Esophagus squamous epithelium (tissue), 5 donors: ENCODE measurements at regions not wholly inside any gene's neighbourhood (a gene's known extent, or its start where the extent isn't known, plus 50 kb on each side); places are given as distances from the start of the nearest gene placed in this dataset.
"Not testable (repeated sequence)": the region's sequence is repeated elsewhere in the genome, so short reads cannot be mapped to it uniquely, and the experiment has no call there.

ENCODE experiments used
- DNase-seq: peaks from one replicate; lab custom pipeline; 2025; lab: John Stamatoyannopoulos, UW
- H3K27ac ChIP-seq, 4 donors: fragments of 200-600 bp; sonication (generic); one replicate each; pipeline ENCODE4 v1.5.1; 2016 to 2019; ENCODE audit warnings: mild to moderate bottlenecking in 1 of 4
- H3K27me3 ChIP-seq, 4 donors: fragments of 200-600 bp; sonication (generic); 1 replicate in 3 of 4; 2 replicates in 1 of 4; pipeline versions ENCODE4 v1.5.1 to v1.6.0; 2017 to 2021; ENCODE audit warnings: antibody characterized with exemption in 1 of 4
- H3K36me3 ChIP-seq, 3 donors: fragments of 200-600 bp; sonication (generic); one replicate each; pipeline ENCODE4 v1.5.1; 2016 to 2019
- H3K4me1 ChIP-seq, 3 donors: fragments of 200-600 bp; sonication (generic); one replicate each; pipeline ENCODE4 v1.5.1; 2017 to 2019
- H3K4me3 ChIP-seq, 4 donors: fragments of 200-600 bp; sonication (generic); 1 replicate in 3 of 4; 2 replicates in 1 of 4; pipeline ENCODE4 v1.5.1; 2016 to 2019; ENCODE audit warnings: mild to moderate bottlenecking in 2 of 4, moderate library complexity in 1 of 4
- H3K9me3 ChIP-seq, 3 donors: fragments of 200-600 bp; sonication (generic); one replicate each; pipeline ENCODE4 v1.5.1; 2016 to 2019
- CTCF ChIP-seq, 6 experiments: fragments of 450-650 bp in 4 of 6; fragments of 200-600 bp in 2 of 6; sonication (generic) in 2 of 6; IDR thresholded peaks; one replicate each; pipeline ENCODE4 v1.5.1; 2016 to 2019; ENCODE audit warnings: antibody characterized with exemption in 6 of 6, mild to moderate bottlenecking in 4 of 6, moderate library complexity in 4 of 6
- POLR2A ChIP-seq, 4 donors: fragments of 450-650 bp; IDR thresholded peaks; one replicate each; pipeline ENCODE4 v1.6.1; 2017; ENCODE audit warnings: antibody characterized with exemption in 4 of 4, mild to moderate bottlenecking in 4 of 4, moderate library complexity in 3 of 4
- WGBS, 2 donors: methylation state at CpG; one replicate each; pipeline ENCODE4 v1.1.5; 2018; 5-methylcytosine and 5-hydroxymethylcytosine counted together
- intact Hi-C: fragments of 100-400 bp; cut with DNase I; formaldehyde crosslinking; loops from one replicate; pipeline ENCODE4 v1.15.0; 2022
- donor health status: DM: yes; HTN: yes; CAD: no.

GRCh38 chr3:87756616-87757015 is 302.2 kb downstream of the CGGBP1 start:
- Histone ChIP-seq H3K36me3 (no peaks in the 10 kb centered on the region), H3K27me3 (no peaks in the 10 kb centered on the region), H3K27ac (no peak overlapping the region), H3K4me3 (no peak overlapping the region), H3K9me3 (peaks cover 0 to 5% (median 3%) of the 10 kb centered on the region in 3 donors), H3K4me1 (no peaks in the 10 kb centered on the region)
- intact Hi-C loops, result no loop called here
- TF ChIP-seq POLR2A (IDR thresholded peaks at IDR 0.05) (no peak), CTCF (IDR thresholded peaks at IDR 0.05) (no peak)
- 40 to 52% methylated on average over 1 of the region's 1 CpG for WGBS, 2 donors
- no peak for DNase-seq

DNA sequence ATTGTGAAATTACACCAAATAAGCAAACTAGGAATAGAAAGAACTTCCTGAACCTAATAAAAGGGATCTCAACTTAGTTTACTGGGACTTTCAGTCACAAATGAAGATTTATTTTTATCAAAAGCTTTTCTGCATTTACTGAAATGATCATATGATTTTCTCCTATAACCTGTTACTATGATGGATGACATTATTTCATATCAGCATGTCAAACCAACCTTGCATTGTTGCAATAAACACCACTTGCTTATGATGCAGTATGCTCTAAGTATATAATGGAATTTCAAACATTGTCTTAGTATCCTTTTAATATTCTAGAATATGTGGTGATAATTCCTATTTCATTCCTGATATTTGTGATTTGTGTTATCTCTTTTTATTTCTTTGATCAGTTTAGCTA is 303.0 kb downstream of the CGGBP1 start:
- DNase-seq, result no peak
- H3K27ac ChIP-seq, result no peak overlapping the region
- TF ChIP-seq CTCF (IDR thresholded peaks at IDR 0.05) (no peak), POLR2A (IDR thresholded peaks at IDR 0.05) (no peak)
- no peaks in the 10 kb centered on the region for H3K4me1 ChIP-seq
- H3K27me3 ChIP-seq, result no peaks in the 10 kb centered on the region
- H3K9me3 ChIP-seq, result peaks cover 0 to 5% (median 3%) of the 10 kb centered on the region in 3 donors
- H3K4me3 ChIP-seq, result no peak overlapping the region
- no peaks in the 10 kb centered on the region for H3K36me3 ChIP-seq
- intact Hi-C loops, result no loop called here

DNA sequence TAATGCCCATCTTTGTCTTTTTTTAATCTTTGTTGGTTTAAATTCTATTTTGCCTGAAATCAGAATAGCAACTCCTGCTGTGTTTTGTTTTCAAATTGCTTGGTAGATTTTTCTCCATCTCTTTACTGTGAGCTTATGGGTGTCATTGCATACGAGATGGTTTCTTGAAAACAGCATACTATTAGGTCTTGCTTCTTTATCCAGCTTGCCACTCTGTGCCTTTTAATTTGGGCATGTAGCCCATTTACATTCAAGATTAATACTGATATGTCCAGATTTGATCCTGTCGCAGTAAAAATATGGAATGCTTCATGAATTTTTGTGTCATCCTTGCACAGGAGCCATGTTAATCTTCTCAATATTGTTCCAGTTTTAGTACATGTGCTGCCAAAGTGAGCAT is 316.6 kb downstream of the CGGBP1 start:
- no peak for DNase-seq
- TF ChIP-seq POLR2A (IDR thresholded peaks at IDR 0.05) (no peak), CTCF (IDR thresholded peaks at IDR 0.05) (no peak)
- peaks cover 0 to 23% (median 0%) of the 10 kb centered on the region in 3 donors for H3K9me3 ChIP-seq
- no peak overlapping the region for H3K27ac ChIP-seq
- no peaks in the 10 kb centered on the region for H3K4me1 ChIP-seq
- H3K36me3 ChIP-seq, result no peaks in the 10 kb centered on the region
- H3K4me3 ChIP-seq, result no peak overlapping the region
- WGBS, 2 donors, result 66 to 78% methylated on average over 2 of the region's 2 CpGs
- intact Hi-C loops, result no loop called here
- H3K27me3 ChIP-seq, result no peaks in the 10 kb centered on the region

- intact Hi-C loops, H3K27ac ChIP-seq: not testable (repeated sequence)
- 71 to 100% methylated on average over 1 of the region's 1 CpG for WGBS, 2 donors
These were observed 317.9 kb downstream of the CGGBP1 start for GRCh38 chr3:87740894-87741293.

GRCh38 chr3:87737817-87738216 is 321.0 kb downstream of the CGGBP1 start:
- 59 to 66% methylated on average over 3 of the region's 3 CpGs for WGBS, 2 donors
- DNase-seq, H3K27ac ChIP-seq, H3K36me3 ChIP-seq, H3K27me3 ChIP-seq, H3K4me3 ChIP-seq, intact Hi-C loops, H3K4me1 ChIP-seq: not testable (repeated sequence)
- peaks cover 0 to 23% (median 0%) of the 10 kb centered on the region in 3 donors for H3K9me3 ChIP-seq

More at GRCh38 chr3:87740894-87741293, 317.9 kb downstream of the CGGBP1 start:
- not testable (repeated sequence) for H3K27me3 ChIP-seq, DNase-seq, H3K4me3 ChIP-seq, H3K36me3 ChIP-seq, H3K4me1 ChIP-seq
- peaks cover 0 to 23% (median 0%) of the 10 kb centered on the region in 3 donors for H3K9me3 ChIP-seq

- WGBS, 2 donors, result 71 to 76% methylated on average over 10 of the region's 10 CpGs
- intact Hi-C loops, result no loop called here
- TF ChIP-seq POLR2A (IDR thresholded peaks at IDR 0.05) (no peak), CTCF (IDR thresholded peaks at IDR 0.05) (no peak)
- Histone ChIP-seq H3K36me3 (no peaks in the 10 kb centered on the region), H3K9me3 (no peaks in the 10 kb centered on the region), H3K27me3 (no peaks in the 10 kb centered on the region), H3K27ac (peak overlapping the region in 1 of 4 donors; percentile 52), H3K4me1 (no peaks in the 10 kb centered on the region), H3K4me3 (no peak overlapping the region)
- DNase-seq, result no peak
These were observed 325.0 kb downstream of the CGGBP1 start for GRCh38 chr3:87733671-87734367.
